AG04449 (cell line): ENCODE measurements at regions not wholly inside any gene's neighbourhood (a gene's known extent, or its start where the extent isn't known, plus 50 kb on each side); places are given as distances from the start of the nearest gene placed in this dataset.

Experiments
- CTCF ChIA-PET: fragments of 350-600 bp; formaldehyde crosslinking; extraction: SDS; loops from one replicate; lab custom pipeline; 2021; ENCODE audit warnings: antibody characterized with exemption; lab: Yijun Ruan, JAX
- POLR2A ChIA-PET: fragments of 400-600, 350-600 bp; formaldehyde crosslinking; extraction: SDS; loops from one replicate; lab custom pipeline; 2020; ENCODE audit warnings: antibody characterized with exemption, inconsistent platforms; lab: Yijun Ruan, JAX
- DNase-seq: peaks from one replicate; pipeline ENCODE4 v3.0.0-alpha.2; 2010; ENCODE audit warnings: low read depth, low spot score
- H3K4me3 ChIP-seq: 2 replicates; pipeline ENCODE4 v1.5.1; 2011; ENCODE audit warnings: low read depth, mild to moderate bottlenecking, control low read depth, low read length
- TF ChIP-seq, protein P1 (sequence below): IDR thresholded peaks from one replicate; pipeline ENCODE4 v1.5.1; 2011; ENCODE audit warnings: mild to moderate bottlenecking, moderate library complexity, low read length, control low read depth, inconsistent platforms; ENCODE audit not compliant: insufficient read depth; ENCODE audit errors: missing control alignments

DNA sequence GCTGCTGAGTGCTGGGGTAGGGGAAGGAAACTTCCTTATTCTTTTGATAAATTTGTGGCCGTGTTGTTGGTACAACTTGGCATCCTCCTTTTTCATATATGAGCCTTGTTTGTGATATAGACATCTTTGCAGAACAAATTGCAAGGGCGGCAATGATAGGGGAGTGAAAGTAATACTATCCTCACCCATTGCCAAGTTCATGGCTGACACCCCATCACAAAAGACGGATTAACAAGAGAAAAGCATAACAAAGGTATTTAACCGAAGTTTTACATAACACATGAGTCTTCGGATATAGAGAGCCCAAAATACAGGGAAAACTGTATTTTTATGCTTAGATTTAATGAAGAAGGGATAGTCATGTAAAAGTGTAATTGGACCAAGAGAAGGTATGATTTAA, 86.3 kb upstream of the TMPRSS2 start:
- no peak for DNase-seq
- H3K4me3 ChIP-seq, result no peak overlapping the region
- POLR2A ChIA-PET, result no interaction called here
- CTCF ChIA-PET, result no interaction called here
- TF ChIP-seq, protein P1, sequence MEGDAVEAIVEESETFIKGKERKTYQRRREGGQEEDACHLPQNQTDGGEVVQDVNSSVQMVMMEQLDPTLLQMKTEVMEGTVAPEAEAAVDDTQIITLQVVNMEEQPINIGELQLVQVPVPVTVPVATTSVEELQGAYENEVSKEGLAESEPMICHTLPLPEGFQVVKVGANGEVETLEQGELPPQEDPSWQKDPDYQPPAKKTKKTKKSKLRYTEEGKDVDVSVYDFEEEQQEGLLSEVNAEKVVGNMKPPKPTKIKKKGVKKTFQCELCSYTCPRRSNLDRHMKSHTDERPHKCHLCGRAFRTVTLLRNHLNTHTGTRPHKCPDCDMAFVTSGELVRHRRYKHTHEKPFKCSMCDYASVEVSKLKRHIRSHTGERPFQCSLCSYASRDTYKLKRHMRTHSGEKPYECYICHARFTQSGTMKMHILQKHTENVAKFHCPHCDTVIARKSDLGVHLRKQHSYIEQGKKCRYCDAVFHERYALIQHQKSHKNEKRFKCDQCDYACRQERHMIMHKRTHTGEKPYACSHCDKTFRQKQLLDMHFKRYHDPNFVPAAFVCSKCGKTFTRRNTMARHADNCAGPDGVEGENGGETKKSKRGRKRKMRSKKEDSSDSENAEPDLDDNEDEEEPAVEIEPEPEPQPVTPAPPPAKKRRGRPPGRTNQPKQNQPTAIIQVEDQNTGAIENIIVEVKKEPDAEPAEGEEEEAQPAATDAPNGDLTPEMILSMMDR, result no peak

DNA sequence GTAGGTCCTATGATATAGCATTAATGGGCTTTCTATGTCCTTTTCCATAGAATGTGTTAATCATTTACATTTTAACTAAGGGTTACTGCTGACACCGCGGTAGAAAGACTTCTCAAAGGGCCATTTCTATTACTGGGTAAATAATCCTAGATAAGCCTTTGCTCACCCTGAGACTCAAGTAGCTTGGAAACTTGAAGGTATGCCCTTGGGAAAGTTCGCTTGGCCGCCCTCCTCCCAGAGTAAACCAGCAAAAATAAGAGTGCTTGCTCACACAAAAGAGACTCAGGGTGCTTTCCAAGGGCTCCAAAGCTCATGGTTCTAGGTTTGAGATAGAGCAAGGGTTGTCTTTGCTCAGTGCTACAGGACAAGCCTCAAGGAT, 85.8 kb upstream of the TMPRSS2 start:
- DNase-seq, result no peak
- ChIA-PET CTCF (no interaction called here), POLR2A (no interaction called here)
- no peak overlapping the region for H3K4me3 ChIP-seq
- TF ChIP-seq, protein P1, result no peak

DNA sequence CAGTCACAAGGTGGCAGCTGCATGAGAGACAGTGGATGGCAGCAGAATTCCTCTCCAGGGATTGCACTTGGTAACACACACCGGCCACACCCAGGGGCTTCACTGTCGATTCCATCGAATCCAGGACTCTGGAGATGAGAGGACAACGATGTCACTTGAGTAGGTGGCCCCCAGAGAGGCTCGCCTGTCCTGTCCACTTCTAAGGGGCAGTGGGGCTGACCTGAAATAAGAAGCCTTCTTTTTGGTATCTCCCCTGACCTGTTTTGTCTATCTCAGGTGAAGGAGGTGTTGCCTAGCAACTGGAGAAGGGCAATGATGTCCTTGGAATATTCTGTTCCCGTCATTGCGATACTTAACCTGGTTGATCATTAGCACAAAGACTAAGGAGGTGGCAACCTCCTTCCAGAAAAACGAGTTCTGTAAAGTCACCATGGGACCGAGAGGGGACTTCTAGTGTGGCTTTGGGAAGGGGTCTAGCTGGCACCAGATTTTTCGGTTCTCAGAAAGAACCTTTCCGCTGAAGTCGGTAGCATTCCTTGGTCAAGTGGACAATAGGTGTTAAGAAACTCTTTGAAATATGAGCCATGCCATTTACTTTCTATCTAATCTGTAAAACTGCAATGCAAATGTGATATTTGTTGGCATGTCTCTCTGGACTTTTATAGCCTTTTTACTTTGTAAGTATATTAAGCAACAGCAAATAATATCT, 85.2 kb upstream of the TMPRSS2 start:
- DNase-seq, result no peak
- ChIA-PET POLR2A (no interaction called here), CTCF (no interaction called here)
- H3K4me3 ChIP-seq, result no peak overlapping the region
- TF ChIP-seq, protein P1, result no peak

DNA sequence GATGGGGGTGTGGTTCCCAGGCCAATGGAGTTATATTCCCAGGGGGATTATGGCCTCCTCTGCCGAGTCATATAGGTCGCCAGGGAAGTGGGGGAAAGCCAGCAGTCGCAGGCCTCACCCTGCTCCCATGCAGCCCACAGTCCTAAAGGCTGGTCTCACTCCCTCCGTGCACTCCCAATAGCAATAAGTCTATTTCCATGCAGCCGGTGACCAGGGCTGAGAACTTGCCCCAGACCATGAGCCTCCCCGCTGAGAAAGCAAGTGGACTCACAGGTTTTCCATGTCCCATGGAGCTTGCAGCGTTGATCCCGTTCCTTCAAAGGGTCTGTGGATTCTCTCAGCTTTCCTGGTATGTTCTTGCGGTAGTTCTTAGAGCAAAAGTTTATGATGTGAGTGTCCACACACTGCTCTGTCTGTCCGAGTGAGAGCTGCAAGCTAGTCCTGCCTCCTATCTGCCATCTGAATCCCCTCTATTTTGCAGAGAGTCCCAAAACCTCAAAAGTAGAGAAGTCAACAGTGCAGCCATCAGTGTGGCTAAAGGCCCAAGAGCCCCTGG, 81.7 kb upstream of the TMPRSS2 start:
- H3K4me3 ChIP-seq, result no peak overlapping the region
- POLR2A ChIA-PET, result no interaction called here
- no peak for DNase-seq
- CTCF ChIA-PET, result interaction anchor here (1.0 kb wide), 1 partner anchor 227 kb away, joined by 3 read pairs; no protein-coding TSS in a partner anchor
- TF ChIP-seq, protein P1, result no peak

DNA sequence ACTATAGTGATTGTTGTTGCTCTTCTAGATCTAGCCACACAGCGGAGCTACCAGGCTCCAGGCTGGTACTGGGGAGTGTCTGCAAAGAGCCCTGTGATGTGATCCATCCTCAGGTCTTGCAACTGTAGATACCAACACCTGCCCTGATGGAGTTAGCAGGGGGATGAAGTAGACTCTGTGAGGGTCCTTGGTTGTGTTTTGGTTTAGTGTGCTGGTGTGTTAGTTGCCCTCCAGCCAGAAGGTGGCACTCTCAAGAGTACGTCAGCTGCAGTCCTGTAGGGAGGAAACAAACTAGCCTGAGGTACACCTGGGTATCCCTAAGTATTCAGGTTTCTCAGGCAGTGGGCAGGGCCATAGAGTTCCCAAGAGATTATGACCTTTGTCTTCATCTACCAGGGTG, 81.2 kb upstream of the TMPRSS2 start:
- CTCF ChIA-PET, result interaction anchor here (1.0 kb wide), 1 partner anchor 228 kb away, joined by 3 read pairs; no protein-coding TSS in a partner anchor
- H3K4me3 ChIP-seq, result no peak overlapping the region
- POLR2A ChIA-PET, result no interaction called here
- TF ChIP-seq, protein P1, result no peak
- DNase-seq, result no peak

DNA sequence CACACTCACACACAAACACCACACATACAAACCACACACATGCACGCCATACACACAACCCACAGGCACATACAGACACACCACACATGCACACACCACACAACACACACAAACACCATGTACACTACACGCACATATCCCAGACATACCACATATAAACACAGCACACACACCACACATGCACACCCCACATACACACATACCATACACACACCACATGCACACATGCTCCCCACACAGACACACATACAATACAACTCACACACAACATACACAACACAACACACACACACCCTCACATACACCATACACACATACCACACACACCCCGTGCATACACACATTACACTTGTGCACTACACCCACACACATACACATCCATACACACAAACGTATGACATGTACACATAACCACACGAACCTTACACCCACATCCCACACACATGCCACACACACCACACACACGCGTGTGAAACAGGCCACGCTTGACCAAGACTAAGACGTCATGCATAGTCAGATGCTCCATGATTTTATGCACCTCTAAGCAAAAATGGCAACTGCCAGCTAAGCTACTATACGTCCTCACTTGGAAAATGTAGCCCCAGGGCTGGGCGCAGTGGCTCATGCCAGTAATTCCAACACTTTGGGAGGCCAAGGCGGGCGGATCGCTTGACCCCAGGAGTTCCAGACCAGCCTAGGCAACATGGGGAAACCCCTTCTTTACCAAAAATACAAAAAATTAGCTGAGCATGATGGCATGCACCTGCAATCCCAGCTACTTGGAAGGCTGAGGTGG, 77.4 kb upstream of the TMPRSS2 start:
- CTCF ChIA-PET, result no interaction called here
- TF ChIP-seq, protein P1, result no peak
- no peak for DNase-seq
- H3K4me3 ChIP-seq, result no peak overlapping the region
- POLR2A ChIA-PET, result no interaction called here
